GM12878 (cell line): ENCODE measurements at regions not wholly inside any gene's neighbourhood (a gene's known extent, or its start where the extent isn't known, plus 50 kb on each side); places are given as distances from the start of the nearest gene placed in this dataset.

Source experiments
- ATAC-seq: fragments of 200-7000 bp; cut with Tn5 transposase; 3 replicates; pipeline ENCODE4 v1.9.1; 2020; ENCODE audit warnings: mild to moderate bottlenecking, moderate library complexity
- BruUV-seq: library from RNA; stranded (reverse); fragments of 400-500 nt; replicated peaks from 2 replicates; lab custom pipeline; 2021; lab: Mats Ljungman, UMichigan
- CTCF ChIA-PET: fragments of 300-600 bp; sonication (Branson Sonifier 250); formaldehyde crosslinking; extraction: SDS; loops from one replicate; lab custom pipeline; 2021; ENCODE audit warnings: inconsistent platforms; lab: Yijun Ruan, JAX
- POLR2A ChIA-PET: fragments of 350-600 bp; formaldehyde crosslinking; extraction: SDS; loops from one replicate; lab custom pipeline; 2021; ENCODE audit warnings: inconsistent platforms; lab: Charles Lee
- RAD21 ChIA-PET: fragments of 300-600 bp; sonication (Branson Sonifier 250); formaldehyde crosslinking; loops from one replicate; lab custom pipeline; 2023; ENCODE audit warnings: antibody characterized with exemption; ENCODE audit not compliant: unreplicated experiment; lab: Charles Lee
- SMC1A ChIA-PET: fragments of 300-600 bp; sonication (Branson Sonifier 250); formaldehyde crosslinking; loops from one replicate; lab custom pipeline; 2023; ENCODE audit not compliant: unreplicated experiment, uncharacterized antibody; lab: Charles Lee
- DNase-seq: peaks from one replicate; pipeline ENCODE4 v3.0.0-alpha.2; 2011; ENCODE audit warnings: low read depth, low spot score
- FAIRE-seq: peaks from 3 replicates; lab custom pipeline; 2011; peaks lifted over from hg19 to GRCh38; lab: Jason Lieb, UNC
- H2AFZ ChIP-seq: 2 replicates; pipeline ENCODE4 v1.6.0; 2011; ENCODE audit warnings: low read depth, low read length, control low read depth; ENCODE audit not compliant: control insufficient read depth
- H3K27ac ChIP-seq: 2 replicates; pipeline ENCODE4 v1.5.1; 2011; ENCODE audit warnings: control low read depth; ENCODE audit not compliant: control insufficient read depth, insufficient read depth
- H3K27me3 ChIP-seq, 2 experiments: replicated peaks in 1 of 2; 2 replicates each; pipeline versions ENCODE4 v1.6.0 to v1.6.1; 2011; ENCODE audit warnings: low read length in 1 of 2; ENCODE audit not compliant: control insufficient read depth in 2 of 2, insufficient read depth in 2 of 2
- H3K36me3 ChIP-seq, 2 experiments: 2 replicates each; pipeline ENCODE4 v1.5.1; 2011; ENCODE audit warnings: low read length in 1 of 2; ENCODE audit not compliant: control insufficient read depth in 2 of 2, insufficient read depth in 2 of 2
- H3K4me1 ChIP-seq: 2 replicates; pipeline ENCODE4 v1.6.1; 2011; ENCODE audit warnings: mild to moderate bottlenecking, low read length, moderate library complexity, mixed read lengths; ENCODE audit not compliant: control insufficient read depth, insufficient read depth
- H3K4me2 ChIP-seq: 2 replicates; pipeline ENCODE4 v1.6.0; 2011; ENCODE audit warnings: control low read depth; ENCODE audit not compliant: control insufficient read depth, insufficient read depth
- H3K4me3 ChIP-seq: fragments of 200-600 bp; sonication (generic); 2 replicates; pipeline ENCODE4 v1.5.1; 2016
- H3K79me2 ChIP-seq: 2 replicates; pipeline ENCODE4 v1.6.0; 2011; ENCODE audit warnings: low read length; ENCODE audit not compliant: control insufficient read depth, insufficient read depth
- H3K9ac ChIP-seq: 2 replicates; pipeline ENCODE4 v1.8.0; 2011; ENCODE audit warnings: low read length, control low read depth, mixed read lengths; ENCODE audit not compliant: control insufficient read depth, insufficient read depth
- H3K9me3 ChIP-seq: replicated peaks from 3 replicates; pipeline ENCODE4 v1.5.1; 2011; ENCODE audit warnings: mild to moderate bottlenecking, low read length; ENCODE audit not compliant: control insufficient read depth, insufficient read depth
- H4K20me1 ChIP-seq: 2 replicates; pipeline ENCODE4 v1.6.0; 2011; ENCODE audit not compliant: control insufficient read depth, insufficient read depth
- BCLAF1 ChIP-seq: fragments of 450-650 bp; IDR thresholded peaks from 2 replicates; pipeline ENCODE4 v1.6.1; 2017; ENCODE audit warnings: antibody characterized with exemption, mild to moderate bottlenecking, moderate library complexity
- BRCA1 ChIP-seq: IDR thresholded peaks from 2 replicates; pipeline ENCODE4 v1.6.1; 2011; ENCODE audit warnings: low read depth, low read length, improper control_type of control experiment
- CBFB ChIP-seq: IDR thresholded peaks from 2 replicates; pipeline ENCODE4 v1.6.1; 2016; ENCODE audit warnings: antibody characterized with exemption, low read depth
- CHD2 ChIP-seq: IDR thresholded peaks from 2 replicates; pipeline ENCODE4 v1.6.1; 2011; ENCODE audit warnings: low read depth, low read length, improper control_type of control experiment, borderline replicate concordance
- CTCF ChIP-seq, 3 experiments: IDR thresholded peaks in 2 of 3; conservative IDR thresholded peaks in 1 of 3; 2 replicates each; pipeline ENCODE4 v1.5.1; 2011; ENCODE audit warnings: low read depth in 3 of 3, low read length in 3 of 3, mild to moderate bottlenecking in 3 of 3, control low read depth in 2 of 3, moderate library complexity in 2 of 3, inconsistent platforms in 1 of 3, mixed read lengths in 1 of 3; ENCODE audit not compliant: control insufficient read depth in 2 of 3, insufficient read depth in 1 of 3; ENCODE audit errors: extremely low read depth in 1 of 3
- ETV6 ChIP-seq, 2 experiments: fragments of 450-650 bp in 1 of 2; IDR thresholded peaks in 1 of 2; conservative IDR thresholded peaks in 1 of 2; 2 replicates each; pipeline ENCODE4 v1.6.1; 2014; ENCODE audit warnings: antibody characterized with exemption in 1 of 2, borderline replicate concordance in 1 of 2, low read depth in 1 of 2, mild to moderate bottlenecking in 1 of 2, moderate library complexity in 1 of 2
- EZH2 ChIP-seq: IDR thresholded peaks from 2 replicates; pipeline ENCODE4 v1.6.1; 2012; ENCODE audit warnings: low read depth, mild to moderate bottlenecking, control low read depth, inconsistent platforms, low read length, borderline replicate concordance; ENCODE audit not compliant: control insufficient read depth
- FOS ChIP-seq: IDR thresholded peaks from 3 replicates; pipeline ENCODE4 v1.6.1; 2011; ENCODE audit warnings: borderline replicate concordance; ENCODE audit not compliant: insufficient read length; ENCODE audit errors: extremely low read depth
- GABPA ChIP-seq: IDR thresholded peaks from 2 replicates; pipeline ENCODE4 v1.6.1; 2014; ENCODE audit warnings: antibody characterized with exemption, low read depth, mild to moderate bottlenecking, inconsistent platforms
- IKZF2 ChIP-seq, 2 experiments: fragments of 450-650 bp; IDR thresholded peaks; 2 replicates each; pipeline ENCODE4 v1.6.1; 2017; ENCODE audit warnings: mild to moderate bottlenecking in 2 of 2, moderate library complexity in 2 of 2
- JUND ChIP-seq: IDR thresholded peaks from 2 replicates; pipeline ENCODE4 v1.6.1; 2012; ENCODE audit warnings: low read depth, mild to moderate bottlenecking, low read length, improper control_type of control experiment, moderate library complexity
- MTA3 ChIP-seq: IDR thresholded peaks from 2 replicates; pipeline ENCODE4 v1.6.1; 2012; ENCODE audit warnings: low read length, inconsistent platforms, borderline replicate concordance
- NR2C1 ChIP-seq: fragments of 450-650 bp; IDR thresholded peaks from 2 replicates; pipeline ENCODE4 v1.6.1; 2017; ENCODE audit warnings: antibody characterized with exemption, mild to moderate bottlenecking, moderate library complexity
- NRF1 ChIP-seq: conservative IDR thresholded peaks from 2 replicates; pipeline ENCODE4 v1.6.1; 2011; ENCODE audit warnings: mild to moderate bottlenecking, low read depth, low read length, improper control_type of control experiment
- PBX3 ChIP-seq: IDR thresholded peaks from 2 replicates; pipeline ENCODE4 v1.6.1; 2011; ENCODE audit warnings: mild to moderate bottlenecking, low read depth, low read length, moderate library complexity; ENCODE audit not compliant: insufficient replicate concordance
- SP1 ChIP-seq: IDR thresholded peaks from one replicate; pipeline ENCODE4 v1.6.1; 2011; ENCODE audit warnings: low read depth, low read length
- SUZ12 ChIP-seq: fragments of 200-600 bp; sonication (generic); IDR thresholded peaks from one replicate; pipeline ENCODE4 v1.6.1; 2018; ENCODE audit warnings: antibody characterized with exemption, mild to moderate bottlenecking; ENCODE audit not compliant: unreplicated experiment
- WGBS: methylation state at CpG from one replicate; pipeline ENCODE4 v1.1.6; 2016; ENCODE audit warnings: low lambda C conversion rate; ENCODE audit not compliant: insufficient replicate concordance, insufficient coverage; ENCODE audit errors: missing lambda C conversion rate; 5-methylcytosine and 5-hydroxymethylcytosine counted together
- in situ Hi-C: fragments of 300-500 bp; cut with MboI; formaldehyde crosslinking; loops from 9 replicates; pipeline ENCODE4 v1.14.3; 2018; ENCODE audit warnings: mixed read lengths
- intact Hi-C: fragments of 100-400 bp; cut with micrococcal nuclease; formaldehyde crosslinking; loops from one replicate; pipeline ENCODE4 v1.14.2; 2022; ENCODE audit not compliant: unreplicated experiment

DNA sequence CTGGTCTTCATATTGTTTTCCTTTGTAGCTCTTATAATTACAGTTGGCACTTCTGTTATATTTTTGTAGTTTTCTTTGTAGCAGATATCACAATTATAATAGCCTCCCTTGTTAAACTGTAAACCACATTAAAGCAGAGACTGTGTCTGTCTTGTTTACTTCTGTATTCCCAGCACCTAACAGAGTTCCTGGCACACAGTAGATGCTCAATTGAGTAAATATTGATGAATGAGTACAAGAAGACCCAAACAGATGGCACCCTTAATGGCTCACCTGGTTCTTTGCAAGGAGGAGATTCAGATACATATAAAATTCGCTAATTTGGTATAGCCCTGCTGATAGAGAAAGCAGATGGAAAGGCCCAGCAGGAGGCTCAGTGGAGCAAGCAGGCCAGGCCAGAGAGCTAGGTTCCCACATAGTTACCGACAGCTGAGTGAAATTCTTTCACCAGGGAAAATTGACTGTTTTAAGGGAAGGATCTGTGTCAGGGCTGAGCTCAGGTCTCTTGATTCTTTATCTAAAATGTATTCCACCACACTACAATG is 120.1 kb downstream of the NUP35 start:
- TF ChIP-seq BCLAF1 (no peak), NRF1 (no peak), MTA3 (no peak), EZH2 (no peak), SUZ12 (no peak), FOS (no peak), PBX3 (no peak), SP1 (no peak), CTCF (IDR thresholded peaks at IDR 0.05 in 2 of 3, conservative IDR thresholded peaks at IDR 0.05 in 1 of 3; ENCODE audit: control insufficient read depth in 2 of 3, extremely low read depth in 1 of 3, insufficient read depth in 1 of 3, low read depth in 3 of 3, low read length in 3 of 3) (no peak), GABPA (no peak), CBFB (no peak), NR2C1 (no peak), BRCA1 (no peak), ETV6 (conservative IDR thresholded peaks at IDR 0.05 in 1 of 2, IDR thresholded peaks at IDR 0.05 in 1 of 2; ENCODE audit: borderline replicate concordance in 1 of 2, low read depth in 1 of 2) (no peak), CHD2 (no peak), JUND (no peak), IKZF2 (IDR thresholded peaks at IDR 0.05) (no peak)
- ATAC-seq (no peak), DNase-seq (no peak), FAIRE-seq (no peak)
- Histone ChIP-seq H3K9ac (no peak overlapping the region), H3K27ac (no peak overlapping the region), H3K79me2 (no peaks in the 10 kb centered on the region), H3K9me3 (no peaks in the 10 kb centered on the region), H3K27me3 (no peaks in the 10 kb centered on the region), H4K20me1 (no peaks in the 10 kb centered on the region), H3K4me1 (no peaks in the 10 kb centered on the region), H2AFZ (no peak overlapping the region), H3K36me3 (no peaks in the 10 kb centered on the region), H3K4me2 (no peak overlapping the region), H3K4me3 (no peak overlapping the region)
- in situ Hi-C loops: no loop called here
- ChIA-PET POLR2A (interaction anchor here (0.5 kb wide), 1 partner anchor 104 kb away, joined by 7 read pairs; no protein-coding TSS in a partner anchor), RAD21 (interaction anchor here (1.1 kb wide), 1 partner anchor 29 kb away, joined by 4 read pairs; no protein-coding TSS in a partner anchor), SMC1A (interaction anchor here (1.4 to 1.6 kb wide), 2 partner anchors 15 to 25 kb away, joined by 4 read pairs; no protein-coding TSS in a partner anchor), CTCF (interaction anchor here (1.0 to 1.7 kb wide), 3 partner anchors 12 to 24 kb away, joined by 3 to 6 read pairs (median 4); no protein-coding TSS in a partner anchor)
- intact Hi-C loops: no loop called here
- no TSS peak for BruUV-seq
- 53% methylated on average over 2 of the region's 2 CpGs for WGBS
